Stimulated activated CD8-positive, alpha-beta memory T cell treated with anti-CD3 and anti-CD28 coated beads, Interleukin-15, amount 100 ng/mL, for 24 hours (primary cell): ENCODE measurements at regions not wholly inside any gene's neighbourhood (a gene's known extent, or its start where the extent isn't known, plus 50 kb on each side); places are given as distances from the start of the nearest gene placed in this dataset.

Experiments
- DNase-seq: peaks from one replicate; pipeline ENCODE4 v3.0.0-alpha.2; 2020; ENCODE audit warnings: low read depth

- DNase-seq, result no peak
These were observed 389.2 kb downstream of the PLPP3 start for GRCh38 chr1:56189946-56190805.

- DNase-seq, result no peak
These were observed 389.9 kb downstream of the PLPP3 start for GRCh38 chr1:56189454-56189853.

- no peak for DNase-seq
These were observed 390.5 kb downstream of the PLPP3 start for GRCh38 chr1:56188855-56189254.

GRCh38 chr1:56188221-56188620, 391.1 kb downstream of the PLPP3 start:
- DNase-seq, result no peak

GRCh38 chr1:56187405-56187804, 392.0 kb downstream of the PLPP3 start:
- DNase-seq, result no peak

- no peak for DNase-seq
These were observed 393.9 kb downstream of the PLPP3 start for GRCh38 chr1:56185493-56185892.

- no peak for DNase-seq
These were observed 396.2 kb downstream of the PLPP3 start for GRCh38 chr1:56183151-56183550.

- no peak for DNase-seq
These were observed 398.7 kb downstream of the PLPP3 start for GRCh38 chr1:56180520-56181190.

- DNase-seq, result no peak
These were observed 399.8 kb downstream of the PLPP3 start for GRCh38 chr1:56179543-56179942.

- DNase-seq, result no peak
These were observed 404.2 kb downstream of the PLPP3 start for GRCh38 chr1:56175211-56175610.

GRCh38 chr1:56174176-56174885, 405.0 kb downstream of the PLPP3 start:
- DNase-seq, result no peak

GRCh38 chr1:56173736-56174135, 405.6 kb downstream of the PLPP3 start:
- DNase-seq, result no peak

GRCh38 chr1:56171670-56172069, 407.7 kb downstream of the PLPP3 start:
- no peak for DNase-seq

GRCh38 chr1:56170784-56171320, 408.5 kb downstream of the PLPP3 start:
- no peak for DNase-seq

- no peak for DNase-seq
These were observed 409.5 kb downstream of the PLPP3 start for GRCh38 chr1:56169856-56170255.

GRCh38 chr1:56168176-56168575, 411.2 kb downstream of the PLPP3 start:
- no peak for DNase-seq

- no peak for DNase-seq
These were observed 411.8 kb downstream of the PLPP3 start for GRCh38 chr1:56167596-56167995.

GRCh38 chr1:56160773-56161315, 418.5 kb downstream of the PLPP3 start:
- DNase-seq, result no peak

- no peak for DNase-seq
These were observed 422.1 kb downstream of the PLPP3 start for GRCh38 chr1:56156971-56157876.

GRCh38 chr1:56153276-56153675, 426.1 kb downstream of the PLPP3 start:
- DNase-seq, result no peak

- DNase-seq, result no peak
These were observed 426.7 kb downstream of the PLPP3 start for GRCh38 chr1:56152635-56153034.
